ENCODE measurements at regions not wholly inside any gene's neighbourhood (a gene's known extent, or its start where the extent isn't known, plus 50 kb on each side); places are given as distances from the start of the nearest gene placed in this dataset.

DNA sequence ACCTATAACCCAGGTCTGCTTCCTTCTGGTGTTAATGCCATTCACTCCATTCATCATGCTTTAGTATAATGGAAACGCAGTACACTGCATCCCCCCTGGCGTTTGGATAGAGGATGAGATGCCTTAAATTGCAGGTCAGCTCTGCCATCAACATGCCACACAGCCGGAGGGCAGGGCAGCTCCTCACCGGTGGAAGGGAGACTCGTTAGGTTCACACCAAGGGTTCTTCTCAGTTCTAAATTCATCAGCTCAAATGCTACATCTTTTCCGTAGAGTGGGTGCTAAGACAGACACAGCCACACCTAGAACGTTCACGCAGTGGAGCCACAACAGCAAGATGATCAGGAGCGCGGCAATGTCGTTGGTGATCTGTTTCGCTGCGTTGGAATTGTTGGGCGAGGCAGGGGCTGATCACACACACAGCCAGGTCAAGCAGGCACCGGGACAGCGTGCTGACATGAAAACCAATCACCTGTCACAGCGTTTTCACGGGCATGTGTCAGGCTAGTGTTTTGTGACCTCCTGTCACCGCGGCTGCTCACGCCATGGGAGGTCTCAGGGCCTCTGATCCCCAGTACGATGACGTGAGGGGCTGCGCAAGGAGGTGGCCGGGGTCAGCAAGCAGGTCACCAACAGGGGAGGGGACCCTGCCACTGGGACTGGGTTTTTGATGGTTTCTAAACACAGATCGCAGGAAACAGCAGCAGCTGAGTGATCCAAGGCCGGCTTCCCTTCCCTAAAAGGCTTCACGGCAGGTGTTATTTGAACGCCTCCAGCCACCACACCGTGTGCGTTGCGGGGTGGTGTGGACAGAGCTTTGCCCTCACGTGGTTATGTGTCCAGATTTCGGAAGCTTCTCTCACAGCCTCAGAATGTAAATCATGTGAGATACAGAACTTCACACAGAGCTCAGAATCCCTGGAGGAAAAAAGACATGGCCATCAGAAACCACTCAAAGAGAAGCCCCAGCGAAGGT, 94.3 kb upstream of the IRS2 start:
- no peak for DNase-seq
- Mint-ChIP-seq H3K4me1 (no peaks in the 10 kb centered on the region), H3K4me3 (no peak overlapping the region)

DNA sequence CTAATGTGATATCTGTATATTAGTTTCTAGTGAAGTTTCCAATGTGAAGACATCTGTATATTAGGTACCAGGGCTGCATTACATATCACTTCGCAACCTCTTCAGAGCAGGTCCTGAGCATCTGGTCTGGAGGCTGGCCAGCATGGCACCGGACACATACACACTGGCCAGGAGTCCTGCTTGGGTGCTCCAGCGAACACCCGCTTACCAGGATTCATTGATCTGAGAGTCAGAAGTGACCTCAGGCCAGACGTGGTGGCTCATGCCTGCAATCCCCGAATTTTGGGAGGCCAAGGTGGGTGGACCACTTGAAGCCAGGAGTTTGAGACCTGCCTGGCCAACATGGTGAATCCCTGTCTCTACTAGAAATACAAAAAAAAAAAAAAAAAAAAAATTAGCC, 93.0 kb upstream of the IRS2 start:
- no peaks in the 10 kb centered on the region for H3K9me3 Mint-ChIP-seq
- H3K27ac Mint-ChIP-seq = no peak overlapping the region
- peaks cover 0 to 5% (median 0%) of the 10 kb centered on the region in 3 donors for H3K27me3 Mint-ChIP-seq (ENCODE audit: low read depth in 3 of 3)
- no peak overlapping the region for H3K4me3 Mint-ChIP-seq
- no peaks in the 10 kb centered on the region for H3K4me1 Mint-ChIP-seq
- no peaks in the 10 kb centered on the region for H3K36me3 Mint-ChIP-seq
- no peak for DNase-seq

More for the DNA sequence above, 94.3 kb upstream of the IRS2 start:
- Mint-ChIP-seq H3K27me3 (ENCODE audit: low read depth in 3 of 3) (peaks cover 0 to 5% (median 0%) of the 10 kb centered on the region in 3 donors), H3K27ac (no peak overlapping the region), H3K9me3 (no peaks in the 10 kb centered on the region), H3K36me3 (no peaks in the 10 kb centered on the region)

DNA sequence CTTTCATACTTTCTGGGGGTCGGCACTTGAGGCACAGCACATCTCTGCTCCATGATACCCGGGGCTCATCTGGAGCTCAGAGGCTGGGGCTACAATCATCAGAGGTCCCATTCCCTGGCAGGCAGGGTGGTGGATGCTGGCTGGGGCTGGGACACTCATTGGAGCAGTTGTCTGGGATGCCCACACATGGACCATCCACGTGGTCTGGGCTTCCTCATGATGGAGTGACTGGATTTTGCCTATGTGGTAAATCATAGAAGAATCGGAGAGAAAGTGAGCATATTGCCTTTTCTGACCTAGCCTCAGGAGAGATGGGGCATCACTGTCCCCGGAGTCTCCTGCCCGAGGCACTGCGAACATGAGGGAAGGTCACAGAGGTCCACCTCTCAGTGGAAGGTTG, 91.4 kb upstream of the IRS2 start:
- Mint-ChIP-seq H3K27me3 (ENCODE audit: low read depth in 3 of 3) (peaks cover 1 to 5% (median 4%) of the 10 kb centered on the region in 3 donors), H3K4me1 (no peaks in the 10 kb centered on the region), H3K9me3 (no peaks in the 10 kb centered on the region), H3K27ac (no peak overlapping the region), H3K4me3 (no peak overlapping the region), H3K36me3 (no peaks in the 10 kb centered on the region)
- DNase-seq = no peak

GRCh38 chr13:109875746-109876145, 89.4 kb upstream of the IRS2 start:
- Mint-ChIP-seq H3K27ac (no peak overlapping the region), H3K4me3 (no peak overlapping the region), H3K4me1 (no peaks in the 10 kb centered on the region), H3K36me3 (no peaks in the 10 kb centered on the region), H3K9me3 (no peaks in the 10 kb centered on the region), H3K27me3 (ENCODE audit: low read depth in 3 of 3) (peaks cover 1 to 7% (median 6%) of the 10 kb centered on the region in 3 donors)
- DNase-seq = no peak

DNA sequence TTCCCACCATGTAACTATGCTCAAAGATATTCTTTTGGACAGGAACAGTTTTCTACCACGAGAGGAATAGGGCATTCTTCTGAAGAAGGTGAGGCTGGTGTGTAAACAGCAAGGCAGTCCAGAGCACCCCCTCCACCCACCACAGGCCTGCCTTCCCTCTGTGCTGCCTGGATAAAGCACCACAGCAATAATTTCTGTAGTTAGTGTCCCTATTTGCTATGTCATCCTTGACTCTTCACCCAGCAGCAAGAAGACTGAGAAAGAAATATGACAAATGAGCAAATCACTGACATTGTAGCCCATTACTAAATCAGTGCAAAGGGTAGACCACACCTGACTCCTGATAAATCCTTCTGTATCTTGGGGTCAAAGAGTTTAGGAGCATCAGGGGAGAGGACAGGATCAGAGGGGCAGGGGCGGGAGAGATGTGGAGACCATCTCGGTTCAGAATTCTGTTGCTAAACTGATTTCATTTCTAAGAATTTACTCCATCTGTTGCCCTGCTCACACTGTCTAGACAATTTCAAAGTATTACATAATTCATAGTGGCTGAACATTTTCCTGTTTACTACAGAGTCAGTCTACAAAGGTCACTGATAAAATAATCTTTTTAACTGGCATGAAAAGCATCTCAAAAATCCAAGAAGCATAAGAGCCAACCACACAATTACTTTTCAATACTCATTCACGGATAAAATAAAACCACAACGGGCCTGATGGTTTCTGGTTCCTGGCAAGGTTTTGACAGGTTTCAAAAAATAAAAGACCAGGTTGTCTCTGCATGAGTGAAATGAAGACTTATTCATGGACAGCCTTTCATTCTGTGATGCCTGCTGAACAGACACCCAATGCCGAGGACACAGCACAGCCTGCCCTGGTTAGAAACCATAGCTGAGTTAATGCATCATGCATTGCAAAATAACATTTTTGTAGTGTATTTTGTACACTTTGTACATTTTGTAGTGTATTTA, 88.4 kb upstream of the IRS2 start:
- Mint-ChIP-seq H3K27me3 (ENCODE audit: low read depth in 3 of 3) (peaks cover 1 to 7% (median 6%) of the 10 kb centered on the region in 3 donors), H3K4me1 (peaks cover 0 to 4% of the 10 kb centered on the region in 2 donors), H3K36me3 (no peaks in the 10 kb centered on the region), H3K4me3 (no peak overlapping the region), H3K9me3 (no peaks in the 10 kb centered on the region), H3K27ac (no peak overlapping the region)
- DNase-seq = no peak

- H3K4me1 Mint-ChIP-seq = peaks cover 3 to 10% of the 10 kb centered on the region in 2 donors
These were observed 87.2 kb upstream of the IRS2 start for GRCh38 chr13:109873351-109874123.

DNA sequence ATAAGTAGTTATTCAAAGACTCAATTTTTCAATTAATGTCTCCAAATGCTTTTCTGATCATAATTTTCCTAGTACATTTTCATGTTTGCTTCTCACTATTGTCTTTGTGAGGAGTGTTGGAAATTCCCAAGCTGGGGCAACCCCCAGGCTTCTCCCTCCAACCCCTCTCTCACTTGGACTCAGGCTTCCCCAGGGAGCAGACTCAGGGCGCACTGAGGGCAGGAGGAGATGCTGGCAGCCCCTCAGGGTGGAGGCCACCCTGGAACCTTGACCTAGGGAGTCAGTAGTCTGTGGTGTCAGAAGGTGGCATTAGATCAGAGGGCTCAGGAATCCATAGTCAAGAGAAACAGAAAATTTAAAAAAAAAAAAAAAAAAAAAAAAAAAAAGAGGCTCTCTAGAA, 86.5 kb upstream of the IRS2 start:
- DNase-seq = no peak
- no peaks in the 10 kb centered on the region for H3K9me3 Mint-ChIP-seq
- H3K27me3 Mint-ChIP-seq (ENCODE audit: low read depth in 3 of 3) = peaks cover 1 to 9% (median 7%) of the 10 kb centered on the region in 3 donors

More at GRCh38 chr13:109873351-109874123, 87.2 kb upstream of the IRS2 start:
- H3K27me3 Mint-ChIP-seq (ENCODE audit: low read depth in 3 of 3) = peaks cover 1 to 9% (median 7%) of the 10 kb centered on the region in 3 donors
- H3K27ac Mint-ChIP-seq = no peak overlapping the region
- no peak for DNase-seq
- H3K36me3 Mint-ChIP-seq = no peaks in the 10 kb centered on the region
- no peak overlapping the region for H3K4me3 Mint-ChIP-seq
- H3K9me3 Mint-ChIP-seq = no peaks in the 10 kb centered on the region

GRCh38 chr13:109870696-109871370, 84.5 kb upstream of the IRS2 start:
- Mint-ChIP-seq H3K9me3 (no peaks in the 10 kb centered on the region), H3K36me3 (no peaks in the 10 kb centered on the region), H3K4me3 (no peak overlapping the region), H3K4me1 (peaks cover 3 to 10% of the 10 kb centered on the region in 2 donors), H3K27ac (no peak overlapping the region), H3K27me3 (ENCODE audit: low read depth in 3 of 3) (peaks cover 4 to 12% (median 4%) of the 10 kb centered on the region in 3 donors)
- no peak for DNase-seq

More for the DNA sequence above, 86.5 kb upstream of the IRS2 start:
- H3K4me1 Mint-ChIP-seq = peaks cover 3 to 10% of the 10 kb centered on the region in 2 donors
- H3K4me3 Mint-ChIP-seq = no peak overlapping the region
- H3K27ac Mint-ChIP-seq = no peak overlapping the region
- H3K36me3 Mint-ChIP-seq = no peaks in the 10 kb centered on the region

GRCh38 chr13:109870274-109870673, 83.9 kb upstream of the IRS2 start:
- no peak overlapping the region for H3K27ac Mint-ChIP-seq
- DNase-seq = no peak
- H3K4me3 Mint-ChIP-seq = peak overlapping the region in 1 of 5 donors; percentile 66
- peaks cover 4 to 12% (median 4%) of the 10 kb centered on the region in 3 donors for H3K27me3 Mint-ChIP-seq (ENCODE audit: low read depth in 3 of 3)
- H3K36me3 Mint-ChIP-seq = no peaks in the 10 kb centered on the region
- peaks cover 3 to 10% of the 10 kb centered on the region in 2 donors for H3K4me1 Mint-ChIP-seq
- H3K9me3 Mint-ChIP-seq = no peaks in the 10 kb centered on the region

GRCh38 chr13:109869312-109870237, 83.2 kb upstream of the IRS2 start:
- Mint-ChIP-seq H3K9me3 (no peaks in the 10 kb centered on the region), H3K27ac (no peak overlapping the region), H3K36me3 (no peaks in the 10 kb centered on the region), H3K4me1 (peaks cover 3 to 10% of the 10 kb centered on the region in 2 donors), H3K4me3 (peak overlapping the region; percentile 10 to 70 (median 58)), H3K27me3 (ENCODE audit: low read depth in 3 of 3) (peaks cover 4 to 12% (median 4%) of the 10 kb centered on the region in 3 donors)
- DNase-seq = peak; percentile 9 to 11 (median 10)

DNA sequence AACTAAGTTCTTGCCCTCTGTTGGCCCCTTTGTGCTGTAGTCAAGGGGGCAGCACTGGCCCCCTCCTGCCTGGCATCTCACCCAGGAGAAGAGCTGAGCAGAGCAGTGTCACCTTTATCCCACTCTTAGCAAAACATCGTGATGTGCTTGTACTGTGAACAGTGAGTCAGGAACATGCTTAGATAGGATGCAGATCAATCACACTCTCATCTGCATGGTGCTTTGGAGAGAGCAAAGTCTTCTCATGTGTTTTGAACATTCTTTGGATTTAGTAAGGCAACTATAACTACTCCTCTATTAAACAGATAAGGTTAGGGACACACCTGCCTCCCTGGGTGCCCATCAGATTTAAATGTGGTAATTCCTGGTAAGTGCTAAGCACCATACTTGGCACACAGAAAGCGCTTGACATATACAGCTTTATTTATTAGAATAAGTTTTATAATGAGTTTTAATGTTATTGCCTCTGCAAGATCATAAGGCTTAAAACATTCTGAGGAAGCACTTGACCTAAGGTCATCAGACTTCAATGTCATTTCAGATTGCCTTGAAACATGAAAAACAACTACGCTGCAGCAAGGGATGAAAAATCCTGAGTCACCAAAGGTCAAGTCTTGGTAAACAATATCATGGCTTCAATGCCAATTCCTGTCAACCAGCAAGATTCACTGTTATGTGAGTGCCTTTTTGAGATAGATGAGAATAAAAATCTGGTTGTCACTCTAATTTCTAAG, 82.4 kb upstream of the IRS2 start:
- no peak overlapping the region for H3K4me3 Mint-ChIP-seq
- H3K4me1 Mint-ChIP-seq = peaks cover 3 to 10% of the 10 kb centered on the region in 2 donors
- H3K9me3 Mint-ChIP-seq = no peaks in the 10 kb centered on the region
- no peak for DNase-seq
- H3K27ac Mint-ChIP-seq = no peak overlapping the region
- peaks cover 2 to 10% (median 4%) of the 10 kb centered on the region in 3 donors for H3K27me3 Mint-ChIP-seq (ENCODE audit: low read depth in 3 of 3)
- H3K36me3 Mint-ChIP-seq = no peaks in the 10 kb centered on the region
